ENCODE measurements at regions not wholly inside any gene's neighbourhood (a gene's known extent, or its start where the extent isn't known, plus 50 kb on each side); places are given as distances from the start of the nearest gene placed in this dataset.
"Not testable (repeated sequence)": the region's sequence is repeated elsewhere in the genome, so short reads cannot be mapped to it uniquely, and the experiment has no call there.

GRCh38 chr1:224042557-224043118 is 71.3 kb upstream of the FBXO28 start:
- no peak for ATAC-seq
- no peaks in the 10 kb centered on the region for H3K27me3 ChIP-seq (ENCODE audit: control insufficient read depth, insufficient read depth, low read length)
- H3K4me3 Mint-ChIP-seq: no peak overlapping the region
- intact Hi-C loops (cut with micrococcal nuclease): no loop called here
- no peak overlapping the region for H3K4me3 ChIP-seq (ENCODE audit: low read length)
- H3K4me1 ChIP-seq (ENCODE audit: control insufficient read depth, insufficient read depth, low read length): no peaks in the 10 kb centered on the region
- peaks cover 6 to 17% of the 10 kb centered on the region in 2 donors for H3K27me3 Mint-ChIP-seq (ENCODE audit: low read depth in 2 of 2)
- no peaks in the 10 kb centered on the region for H3K36me3 Mint-ChIP-seq
- H3K27ac ChIP-seq (ENCODE audit: low read length): no peak overlapping the region
- no peaks in the 10 kb centered on the region for H3K9me3 ChIP-seq (ENCODE audit: control insufficient read depth, insufficient read depth, low read length)
- TF ChIP-seq CTCF (IDR thresholded peaks at IDR 0.05): no peak
- DNase-seq: no peak
- WGBS (ENCODE audit: insufficient coverage): 83% methylated on average over 3 of the region's 4 CpGs
- H3K4me1 Mint-ChIP-seq: no peaks in the 10 kb centered on the region
- no peaks in the 10 kb centered on the region for H3K9me3 Mint-ChIP-seq
- H3K36me3 ChIP-seq (ENCODE audit: control insufficient read depth, insufficient read depth, low read length): no peaks in the 10 kb centered on the region
- no peak overlapping the region for H3K27ac Mint-ChIP-seq

GRCh38 chr1:224041032-224041431 is 72.9 kb upstream of the FBXO28 start:
- no peaks in the 10 kb centered on the region for H3K9me3 Mint-ChIP-seq
- no peak overlapping the region for H3K4me3 Mint-ChIP-seq
- intact Hi-C loops (cut with micrococcal nuclease): no loop called here
- no peak overlapping the region for H3K27ac ChIP-seq (ENCODE audit: low read length)
- WGBS (ENCODE audit: insufficient coverage): 83% methylated on average over 2 of the region's 3 CpGs
- H3K27ac Mint-ChIP-seq: no peak overlapping the region
- no peaks in the 10 kb centered on the region for H3K36me3 Mint-ChIP-seq
- H3K4me3 ChIP-seq (ENCODE audit: low read length): no peak overlapping the region
- no peaks in the 10 kb centered on the region for H3K9me3 ChIP-seq (ENCODE audit: control insufficient read depth, insufficient read depth, low read length)
- peaks cover 6 to 14% of the 10 kb centered on the region in 2 donors for H3K27me3 Mint-ChIP-seq (ENCODE audit: low read depth in 2 of 2)
- TF ChIP-seq CTCF (IDR thresholded peaks at IDR 0.05): no peak
- no peaks in the 10 kb centered on the region for H3K36me3 ChIP-seq (ENCODE audit: control insufficient read depth, insufficient read depth, low read length)
- no peaks in the 10 kb centered on the region for H3K4me1 ChIP-seq (ENCODE audit: control insufficient read depth, insufficient read depth, low read length)
- ATAC-seq: no peak
- H3K27me3 ChIP-seq (ENCODE audit: control insufficient read depth, insufficient read depth, low read length): no peaks in the 10 kb centered on the region
- no peak for DNase-seq
- H3K4me1 Mint-ChIP-seq: no peaks in the 10 kb centered on the region

- H3K27ac ChIP-seq (ENCODE audit: low read length); H3K9me3 Mint-ChIP-seq; H3K27ac Mint-ChIP-seq; H3K4me3 ChIP-seq (ENCODE audit: low read length); H3K27me3 ChIP-seq (ENCODE audit: control insufficient read depth, insufficient read depth, low read length); H3K4me1 Mint-ChIP-seq; H3K4me3 Mint-ChIP-seq; intact Hi-C loops (cut with micrococcal nuclease); H3K4me1 ChIP-seq (ENCODE audit: control insufficient read depth, insufficient read depth, low read length); H3K36me3 ChIP-seq (ENCODE audit: control insufficient read depth, insufficient read depth, low read length); H3K9me3 ChIP-seq (ENCODE audit: control insufficient read depth, insufficient read depth, low read length); DNase-seq; ATAC-seq; H3K36me3 Mint-ChIP-seq: not testable (repeated sequence)
- H3K27me3 Mint-ChIP-seq (ENCODE audit: low read depth in 2 of 2): peaks cover 6 to 14% of the 10 kb centered on the region in 2 donors
Measured at GRCh38 chr1:224040423-224040822, 73.5 kb upstream of the FBXO28 start.

GRCh38 chr1:224040006-224040405 is 73.9 kb upstream of the FBXO28 start:
- H3K4me3 ChIP-seq (ENCODE audit: low read length); intact Hi-C loops (cut with micrococcal nuclease); H3K36me3 Mint-ChIP-seq; H3K9me3 ChIP-seq (ENCODE audit: control insufficient read depth, insufficient read depth, low read length); H3K27ac Mint-ChIP-seq; H3K4me1 Mint-ChIP-seq; H3K9me3 Mint-ChIP-seq; H3K36me3 ChIP-seq (ENCODE audit: control insufficient read depth, insufficient read depth, low read length); ATAC-seq; H3K27ac ChIP-seq (ENCODE audit: low read length); DNase-seq; H3K4me3 Mint-ChIP-seq; H3K4me1 ChIP-seq (ENCODE audit: control insufficient read depth, insufficient read depth, low read length); H3K27me3 ChIP-seq (ENCODE audit: control insufficient read depth, insufficient read depth, low read length): not testable (repeated sequence)
- 82% methylated on average over 5 of the region's 6 CpGs for WGBS (ENCODE audit: insufficient coverage)
- peaks cover 4 to 14% of the 10 kb centered on the region in 2 donors for H3K27me3 Mint-ChIP-seq (ENCODE audit: low read depth in 2 of 2)

DNA sequence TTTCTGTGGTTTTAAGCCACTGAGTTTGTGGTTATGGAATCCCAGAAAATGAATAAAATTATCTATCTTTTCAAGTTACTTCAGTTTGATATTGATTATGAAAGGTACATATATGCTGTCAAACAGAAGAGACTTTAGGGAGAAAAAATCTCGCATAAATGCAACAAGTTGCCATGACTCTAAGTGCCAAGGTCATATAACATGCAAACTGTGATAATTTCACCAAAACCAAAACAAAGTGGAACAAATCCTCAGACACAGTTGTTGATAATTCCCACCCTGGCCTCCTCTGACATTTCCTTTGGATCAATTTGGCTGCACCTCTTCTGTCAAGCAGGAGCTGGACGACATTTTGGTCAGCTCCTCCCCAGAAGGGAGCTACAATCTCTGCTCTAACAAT is 75.1 kb upstream of the FBXO28 start:
- intact Hi-C loops (cut with micrococcal nuclease); H3K27ac Mint-ChIP-seq; H3K4me3 ChIP-seq (ENCODE audit: low read length); DNase-seq; H3K9me3 ChIP-seq (ENCODE audit: control insufficient read depth, insufficient read depth, low read length); H3K9me3 Mint-ChIP-seq; H3K36me3 ChIP-seq (ENCODE audit: control insufficient read depth, insufficient read depth, low read length); H3K27me3 ChIP-seq (ENCODE audit: control insufficient read depth, insufficient read depth, low read length); H3K4me1 Mint-ChIP-seq; H3K27ac ChIP-seq (ENCODE audit: low read length); ATAC-seq; H3K4me3 Mint-ChIP-seq; H3K4me1 ChIP-seq (ENCODE audit: control insufficient read depth, insufficient read depth, low read length); H3K36me3 Mint-ChIP-seq: not testable (repeated sequence)
- peaks cover 3 to 14% of the 10 kb centered on the region in 2 donors for H3K27me3 Mint-ChIP-seq (ENCODE audit: low read depth in 2 of 2)
- 92% methylated on average over 2 of the region's 2 CpGs for WGBS (ENCODE audit: insufficient coverage)

DNA sequence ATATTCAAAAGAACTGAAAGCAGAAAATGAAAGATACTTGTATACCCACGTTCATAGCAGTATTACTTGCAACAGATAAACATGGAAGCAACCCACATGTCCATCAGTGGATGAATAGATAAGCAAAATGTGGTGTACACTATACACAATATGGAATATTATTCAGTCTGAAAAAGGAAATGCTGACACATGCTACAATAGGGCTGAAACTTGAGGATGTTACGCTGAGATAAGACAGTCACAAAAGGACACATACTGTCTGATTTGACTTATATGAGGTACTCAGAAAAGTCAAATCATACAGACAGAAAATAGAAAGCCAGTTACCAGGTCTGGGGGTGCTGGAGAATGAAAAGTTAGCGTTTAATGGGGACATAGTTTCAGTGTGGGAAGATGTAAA is 76.5 kb upstream of the FBXO28 start:
- H3K27ac ChIP-seq (ENCODE audit: low read length); H3K9me3 ChIP-seq (ENCODE audit: control insufficient read depth, insufficient read depth, low read length); ATAC-seq; H3K36me3 ChIP-seq (ENCODE audit: control insufficient read depth, insufficient read depth, low read length); H3K27ac Mint-ChIP-seq; H3K4me3 ChIP-seq (ENCODE audit: low read length); H3K4me1 ChIP-seq (ENCODE audit: control insufficient read depth, insufficient read depth, low read length); DNase-seq; H3K9me3 Mint-ChIP-seq; H3K4me1 Mint-ChIP-seq; H3K36me3 Mint-ChIP-seq; H3K27me3 ChIP-seq (ENCODE audit: control insufficient read depth, insufficient read depth, low read length); intact Hi-C loops (cut with micrococcal nuclease); H3K4me3 Mint-ChIP-seq: not testable (repeated sequence)
- peaks cover 0 to 13% of the 10 kb centered on the region in 2 donors for H3K27me3 Mint-ChIP-seq (ENCODE audit: low read depth in 2 of 2)
- 92% methylated on average over 1 of the region's 3 CpGs for whole genome bisulfite sequencing (ENCODE audit: insufficient coverage)

- DNase-seq; H3K36me3 Mint-ChIP-seq; H3K27me3 Mint-ChIP-seq (ENCODE audit: low read depth in 2 of 2); H3K9me3 Mint-ChIP-seq; H3K4me1 Mint-ChIP-seq; H3K4me3 Mint-ChIP-seq; H3K9me3 ChIP-seq (ENCODE audit: control insufficient read depth, insufficient read depth, low read length); H3K27ac Mint-ChIP-seq; H3K36me3 ChIP-seq (ENCODE audit: control insufficient read depth, insufficient read depth, low read length); H3K27me3 ChIP-seq (ENCODE audit: control insufficient read depth, insufficient read depth, low read length); intact Hi-C loops (cut with micrococcal nuclease); H3K4me3 ChIP-seq (ENCODE audit: low read length); H3K4me1 ChIP-seq (ENCODE audit: control insufficient read depth, insufficient read depth, low read length); H3K27ac ChIP-seq (ENCODE audit: low read length): not testable (repeated sequence)
- ATAC-seq: peak in 1 of 3 donors; percentile 50
- 60% methylated on average over 1 of the region's 3 CpGs for WGBS (ENCODE audit: insufficient coverage)
Measured at GRCh38 chr1:224032608-224033276, 81.2 kb upstream of the FBXO28 start.
